Gastroesophageal sphincter (tissue), 3 donors: ENCODE measurements at regions not wholly inside any gene's neighbourhood (a gene's known extent, or its start where the extent isn't known, plus 50 kb on each side); places are given as distances from the start of the nearest gene placed in this dataset.

Source experiments
- CTCF ChIP-seq, 4 experiments: fragments of 200-600 bp in 2 of 4; fragments of 450-650 bp in 2 of 4; sonication (generic) in 1 of 4; IDR thresholded peaks; one replicate each; pipeline ENCODE4 v1.5.1; 2017 to 2019; ENCODE audit warnings: antibody characterized with exemption in 4 of 4, mild to moderate bottlenecking in 2 of 4, moderate library complexity in 2 of 4
- EP300 ChIP-seq: sonication (generic); formaldehyde crosslinking; IDR thresholded peaks from one replicate; pipeline ENCODE4 v1.6.1; 2017; ENCODE audit warnings: antibody characterized with exemption, mild to moderate bottlenecking
- POLR2A ChIP-seq, 2 donors: fragments of 450-650 bp; IDR thresholded peaks; one replicate each; pipeline ENCODE4 v1.6.1; 2017; ENCODE audit warnings: antibody characterized with exemption in 2 of 2, mild to moderate bottlenecking in 2 of 2, moderate library complexity in 1 of 2
- POLR2AphosphoS5 ChIP-seq: sonication (generic); formaldehyde crosslinking; IDR thresholded peaks from one replicate; pipeline ENCODE4 v1.6.1; 2017; ENCODE audit warnings: antibody characterized with exemption

- no peak for TF ChIP-seq CTCF (IDR thresholded peaks at IDR 0.05)
- TF ChIP-seq POLR2A (IDR thresholded peaks at IDR 0.05) = no peak
- no peak for TF ChIP-seq POLR2AphosphoS5
- no peak for TF ChIP-seq EP300
Measured at GRCh38 chr9:88243736-88244135, 105.5 kb upstream of the SPATA31C2 start.
